ENCODE measurements at regions not wholly inside any gene's neighbourhood (a gene's known extent, or its start where the extent isn't known, plus 50 kb on each side); places are given as distances from the start of the nearest gene placed in this dataset.

DNA sequence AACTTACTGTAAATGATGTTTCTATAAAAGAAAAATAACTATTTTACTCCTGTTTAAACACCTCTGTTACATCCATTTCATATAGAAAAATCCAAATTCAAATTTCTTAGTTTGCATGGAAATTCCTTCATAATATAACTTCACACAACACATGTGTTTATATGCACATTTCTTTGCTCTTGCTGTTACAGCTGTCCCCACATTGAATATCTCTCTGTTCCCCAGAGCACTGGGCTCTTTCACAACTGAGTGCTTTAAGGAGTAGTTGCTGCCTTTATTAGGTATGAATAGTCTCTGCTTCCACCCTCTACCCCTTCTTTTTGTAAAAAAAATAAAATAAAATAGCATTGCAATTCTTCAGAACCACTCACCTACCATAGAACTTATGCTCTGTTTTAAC, 287.0 kb downstream of the OLFM3 start:
- TF ChIP-seq GLIS3 (CRISPR knock-in tag; IDR thresholded peaks at IDR 0.05) (no peak), ZFP30 (CRISPR knock-in tag; IDR thresholded peaks at IDR 0.05) (no peak), ZNF8 (CRISPR knock-in tag; IDR thresholded peaks at IDR 0.05) (no peak), ZNF565 (CRISPR knock-in tag; conservative IDR thresholded peaks at IDR 0.05; ENCODE audit: low read depth) (no peak), ARNTL (CRISPR knock-in tag; IDR thresholded peaks at IDR 0.05; ENCODE audit: borderline replicate concordance, low read depth) (no peak), ZC3H10 (CRISPR knock-in tag; IDR thresholded peaks at IDR 0.05) (no peak), ZFP3 (CRISPR knock-in tag; IDR thresholded peaks at IDR 0.05) (no peak), PPARA (CRISPR knock-in tag; IDR thresholded peaks at IDR 0.05; ENCODE audit: borderline replicate concordance) (no peak), CSDC2 (CRISPR knock-in tag; IDR thresholded peaks at IDR 0.05) (no peak), TOX (CRISPR knock-in tag; IDR thresholded peaks at IDR 0.05; ENCODE audit: borderline replicate concordance) (no peak), ISL1 (CRISPR knock-in tag; IDR thresholded peaks at IDR 0.05) (no peak), OSR1 (CRISPR knock-in tag; IDR thresholded peaks at IDR 0.05) (no peak), BACH2 (CRISPR knock-in tag; IDR thresholded peaks at IDR 0.05; ENCODE audit: borderline replicate concordance) (no peak), ZNF70 (CRISPR knock-in tag; IDR thresholded peaks at IDR 0.05) (no peak), SNAI2 (CRISPR knock-in tag; IDR thresholded peaks at IDR 0.05) (no peak)
- TF ChIP-seq, protein P1, sequence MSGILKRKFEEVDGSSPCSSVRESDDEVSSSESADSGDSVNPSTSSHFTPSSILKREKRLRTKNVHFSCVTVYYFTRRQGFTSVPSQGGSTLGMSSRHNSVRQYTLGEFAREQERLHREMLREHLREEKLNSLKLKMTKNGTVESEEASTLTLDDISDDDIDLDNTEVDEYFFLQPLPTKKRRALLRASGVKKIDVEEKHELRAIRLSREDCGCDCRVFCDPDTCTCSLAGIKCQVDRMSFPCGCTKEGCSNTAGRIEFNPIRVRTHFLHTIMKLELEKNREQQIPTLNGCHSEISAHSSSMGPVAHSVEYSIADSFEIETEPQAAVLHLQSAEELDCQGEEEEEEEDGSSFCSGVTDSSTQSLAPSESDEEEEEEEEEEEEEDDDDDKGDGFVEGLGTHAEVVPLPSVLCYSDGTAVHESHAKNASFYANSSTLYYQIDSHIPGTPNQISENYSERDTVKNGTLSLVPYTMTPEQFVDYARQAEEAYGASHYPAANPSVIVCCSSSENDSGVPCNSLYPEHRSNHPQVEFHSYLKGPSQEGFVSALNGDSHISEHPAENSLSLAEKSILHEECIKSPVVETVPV (CRISPR knock-in tag; IDR thresholded peaks at IDR 0.05), result no peak
- TF ChIP-seq, protein P2, sequence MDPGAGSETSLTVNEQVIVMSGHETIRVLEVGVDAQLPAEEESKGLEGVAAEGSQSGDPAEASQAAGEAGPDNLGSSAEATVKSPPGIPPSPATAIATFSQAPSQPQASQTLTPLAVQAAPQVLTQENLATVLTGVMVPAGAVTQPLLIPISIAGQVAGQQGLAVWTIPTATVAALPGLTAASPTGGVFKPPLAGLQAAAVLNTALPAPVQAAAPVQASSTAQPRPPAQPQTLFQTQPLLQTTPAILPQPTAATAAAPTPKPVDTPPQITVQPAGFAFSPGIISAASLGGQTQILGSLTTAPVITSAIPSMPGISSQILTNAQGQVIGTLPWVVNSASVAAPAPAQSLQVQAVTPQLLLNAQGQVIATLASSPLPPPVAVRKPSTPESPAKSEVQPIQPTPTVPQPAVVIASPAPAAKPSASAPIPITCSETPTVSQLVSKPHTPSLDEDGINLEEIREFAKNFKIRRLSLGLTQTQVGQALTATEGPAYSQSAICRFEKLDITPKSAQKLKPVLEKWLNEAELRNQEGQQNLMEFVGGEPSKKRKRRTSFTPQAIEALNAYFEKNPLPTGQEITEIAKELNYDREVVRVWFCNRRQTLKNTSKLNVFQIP (CRISPR knock-in tag; IDR thresholded peaks at IDR 0.05; ENCODE audit: borderline replicate concordance, low read depth), result no peak
- TF ChIP-seq, protein P3, sequence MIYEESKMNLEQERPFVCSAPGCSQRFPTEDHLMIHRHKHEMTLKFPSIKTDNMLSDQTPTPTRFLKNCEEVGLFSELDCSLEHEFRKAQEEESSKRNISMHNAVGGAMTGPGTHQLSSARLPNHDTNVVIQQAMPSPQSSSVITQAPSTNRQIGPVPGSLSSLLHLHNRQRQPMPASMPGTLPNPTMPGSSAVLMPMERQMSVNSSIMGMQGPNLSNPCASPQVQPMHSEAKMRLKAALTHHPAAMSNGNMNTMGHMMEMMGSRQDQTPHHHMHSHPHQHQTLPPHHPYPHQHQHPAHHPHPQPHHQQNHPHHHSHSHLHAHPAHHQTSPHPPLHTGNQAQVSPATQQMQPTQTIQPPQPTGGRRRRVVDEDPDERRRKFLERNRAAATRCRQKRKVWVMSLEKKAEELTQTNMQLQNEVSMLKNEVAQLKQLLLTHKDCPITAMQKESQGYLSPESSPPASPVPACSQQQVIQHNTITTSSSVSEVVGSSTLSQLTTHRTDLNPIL (CRISPR knock-in tag; IDR thresholded peaks at IDR 0.05; ENCODE audit: low read depth), result no peak
- TF ChIP-seq, protein P4, sequence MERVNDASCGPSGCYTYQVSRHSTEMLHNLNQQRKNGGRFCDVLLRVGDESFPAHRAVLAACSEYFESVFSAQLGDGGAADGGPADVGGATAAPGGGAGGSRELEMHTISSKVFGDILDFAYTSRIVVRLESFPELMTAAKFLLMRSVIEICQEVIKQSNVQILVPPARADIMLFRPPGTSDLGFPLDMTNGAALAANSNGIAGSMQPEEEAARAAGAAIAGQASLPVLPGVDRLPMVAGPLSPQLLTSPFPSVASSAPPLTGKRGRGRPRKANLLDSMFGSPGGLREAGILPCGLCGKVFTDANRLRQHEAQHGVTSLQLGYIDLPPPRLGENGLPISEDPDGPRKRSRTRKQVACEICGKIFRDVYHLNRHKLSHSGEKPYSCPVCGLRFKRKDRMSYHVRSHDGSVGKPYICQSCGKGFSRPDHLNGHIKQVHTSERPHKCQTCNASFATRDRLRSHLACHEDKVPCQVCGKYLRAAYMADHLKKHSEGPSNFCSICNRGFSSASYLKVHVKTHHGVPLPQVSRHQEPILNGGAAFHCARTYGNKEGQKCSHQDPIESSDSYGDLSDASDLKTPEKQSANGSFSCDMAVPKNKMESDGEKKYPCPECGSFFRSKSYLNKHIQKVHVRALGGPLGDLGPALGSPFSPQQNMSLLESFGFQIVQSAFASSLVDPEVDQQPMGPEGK (CRISPR knock-in tag; IDR thresholded peaks at IDR 0.05; ENCODE audit: borderline replicate concordance), result no peak
- ATAC-seq, result no peak

DNA sequence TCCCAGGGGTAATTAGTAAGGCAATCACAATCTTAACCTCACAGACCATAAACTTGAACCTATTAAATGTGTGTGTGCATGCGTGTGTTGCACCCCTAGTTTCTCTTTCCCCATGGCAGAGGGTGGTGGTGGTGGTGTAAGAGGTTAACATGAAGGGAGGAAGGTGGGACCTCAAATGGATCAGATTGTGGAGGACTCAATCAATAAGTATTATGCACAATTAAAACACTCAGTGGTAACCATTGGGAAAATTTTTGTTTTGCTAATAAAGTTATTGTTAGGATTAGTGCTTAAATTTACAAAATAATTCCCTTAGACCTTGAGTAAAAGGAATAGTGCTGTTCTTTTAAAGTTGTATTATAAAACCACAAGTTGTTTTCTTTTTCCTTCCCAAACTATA, 283.0 kb downstream of the OLFM3 start:
- ATAC-seq, result no peak
- TF ChIP-seq GLIS3 (CRISPR knock-in tag; IDR thresholded peaks at IDR 0.05) (no peak), SNAI2 (CRISPR knock-in tag; IDR thresholded peaks at IDR 0.05) (no peak), PPARA (CRISPR knock-in tag; IDR thresholded peaks at IDR 0.05; ENCODE audit: borderline replicate concordance) (no peak), OSR1 (CRISPR knock-in tag; IDR thresholded peaks at IDR 0.05) (no peak), TOX (CRISPR knock-in tag; IDR thresholded peaks at IDR 0.05; ENCODE audit: borderline replicate concordance) (no peak), ISL1 (CRISPR knock-in tag; IDR thresholded peaks at IDR 0.05) (no peak), ZC3H10 (CRISPR knock-in tag; IDR thresholded peaks at IDR 0.05) (no peak)
- TF ChIP-seq, protein P5, sequence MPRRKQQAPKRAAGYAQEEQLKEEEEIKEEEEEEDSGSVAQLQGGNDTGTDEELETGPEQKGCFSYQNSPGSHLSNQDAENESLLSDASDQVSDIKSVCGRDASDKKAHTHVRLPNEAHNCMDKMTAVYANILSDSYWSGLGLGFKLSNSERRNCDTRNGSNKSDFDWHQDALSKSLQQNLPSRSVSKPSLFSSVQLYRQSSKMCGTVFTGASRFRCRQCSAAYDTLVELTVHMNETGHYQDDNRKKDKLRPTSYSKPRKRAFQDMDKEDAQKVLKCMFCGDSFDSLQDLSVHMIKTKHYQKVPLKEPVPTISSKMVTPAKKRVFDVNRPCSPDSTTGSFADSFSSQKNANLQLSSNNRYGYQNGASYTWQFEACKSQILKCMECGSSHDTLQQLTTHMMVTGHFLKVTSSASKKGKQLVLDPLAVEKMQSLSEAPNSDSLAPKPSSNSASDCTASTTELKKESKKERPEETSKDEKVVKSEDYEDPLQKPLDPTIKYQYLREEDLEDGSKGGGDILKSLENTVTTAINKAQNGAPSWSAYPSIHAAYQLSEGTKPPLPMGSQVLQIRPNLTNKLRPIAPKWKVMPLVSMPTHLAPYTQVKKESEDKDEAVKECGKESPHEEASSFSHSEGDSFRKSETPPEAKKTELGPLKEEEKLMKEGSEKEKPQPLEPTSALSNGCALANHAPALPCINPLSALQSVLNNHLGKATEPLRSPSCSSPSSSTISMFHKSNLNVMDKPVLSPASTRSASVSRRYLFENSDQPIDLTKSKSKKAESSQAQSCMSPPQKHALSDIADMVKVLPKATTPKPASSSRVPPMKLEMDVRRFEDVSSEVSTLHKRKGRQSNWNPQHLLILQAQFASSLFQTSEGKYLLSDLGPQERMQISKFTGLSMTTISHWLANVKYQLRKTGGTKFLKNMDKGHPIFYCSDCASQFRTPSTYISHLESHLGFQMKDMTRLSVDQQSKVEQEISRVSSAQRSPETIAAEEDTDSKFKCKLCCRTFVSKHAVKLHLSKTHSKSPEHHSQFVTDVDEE (CRISPR knock-in tag; IDR thresholded peaks at IDR 0.05), result no peak
- TF ChIP-seq, protein P3 (CRISPR knock-in tag; IDR thresholded peaks at IDR 0.05; ENCODE audit: low read depth), result no peak
